ENCODE measurements at regions not wholly inside any gene's neighbourhood (a gene's known extent, or its start where the extent isn't known, plus 50 kb on each side); places are given as distances from the start of the nearest gene placed in this dataset.

DNA sequence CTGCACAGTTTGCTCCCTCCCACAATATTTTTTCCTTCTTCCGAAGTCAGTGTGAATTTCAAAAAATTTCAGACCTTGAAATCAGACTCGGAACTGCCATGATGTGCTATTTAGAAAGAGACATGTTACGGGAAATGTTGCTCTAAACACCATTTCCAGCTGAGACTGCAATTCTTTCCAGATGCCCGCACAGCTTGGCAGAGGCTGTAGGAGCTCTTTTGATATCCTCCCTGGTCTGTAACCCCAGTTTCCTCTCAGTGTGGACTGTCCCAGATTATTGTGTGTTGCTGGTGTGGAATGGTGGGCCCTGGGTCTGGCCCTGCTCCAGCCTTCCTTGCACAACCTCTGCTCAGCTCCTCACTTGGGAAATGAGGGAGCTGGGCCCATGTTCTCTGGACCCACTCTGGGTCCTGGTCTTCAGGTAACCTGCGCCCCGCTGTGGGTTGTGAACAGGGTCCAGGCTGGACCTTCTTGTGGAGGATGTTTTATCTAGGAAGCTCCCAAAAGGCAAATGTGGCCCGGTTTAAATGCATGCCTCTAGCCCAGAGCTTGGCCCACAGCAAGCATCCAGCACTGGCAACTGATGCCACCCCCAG, 172.8 kb upstream of the CXCL12 start:
- H3K27me3 Mint-ChIP-seq = no peaks in the 10 kb centered on the region
- DNase-seq = no peak
- no peak for ATAC-seq (ENCODE audit: low read depth)
- CTCF ChIA-PET = no interaction called here
- H3K4me3 Mint-ChIP-seq = no peak overlapping the region
- TF ChIP-seq, protein P1, sequence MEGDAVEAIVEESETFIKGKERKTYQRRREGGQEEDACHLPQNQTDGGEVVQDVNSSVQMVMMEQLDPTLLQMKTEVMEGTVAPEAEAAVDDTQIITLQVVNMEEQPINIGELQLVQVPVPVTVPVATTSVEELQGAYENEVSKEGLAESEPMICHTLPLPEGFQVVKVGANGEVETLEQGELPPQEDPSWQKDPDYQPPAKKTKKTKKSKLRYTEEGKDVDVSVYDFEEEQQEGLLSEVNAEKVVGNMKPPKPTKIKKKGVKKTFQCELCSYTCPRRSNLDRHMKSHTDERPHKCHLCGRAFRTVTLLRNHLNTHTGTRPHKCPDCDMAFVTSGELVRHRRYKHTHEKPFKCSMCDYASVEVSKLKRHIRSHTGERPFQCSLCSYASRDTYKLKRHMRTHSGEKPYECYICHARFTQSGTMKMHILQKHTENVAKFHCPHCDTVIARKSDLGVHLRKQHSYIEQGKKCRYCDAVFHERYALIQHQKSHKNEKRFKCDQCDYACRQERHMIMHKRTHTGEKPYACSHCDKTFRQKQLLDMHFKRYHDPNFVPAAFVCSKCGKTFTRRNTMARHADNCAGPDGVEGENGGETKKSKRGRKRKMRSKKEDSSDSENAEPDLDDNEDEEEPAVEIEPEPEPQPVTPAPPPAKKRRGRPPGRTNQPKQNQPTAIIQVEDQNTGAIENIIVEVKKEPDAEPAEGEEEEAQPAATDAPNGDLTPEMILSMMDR (IDR thresholded peaks at IDR 0.05) = no peak
- no peaks in the 10 kb centered on the region for H3K9me3 Mint-ChIP-seq
- intact Hi-C loops (cut with micrococcal nuclease) = no loop called here
- no peaks in the 10 kb centered on the region for H3K36me3 Mint-ChIP-seq (ENCODE audit: low read depth)
- no peak overlapping the region for H3K27ac Mint-ChIP-seq
- H3K4me1 Mint-ChIP-seq = no peaks in the 10 kb centered on the region
- POLR2A ChIA-PET = no interaction called here

GRCh38 chr10:44558521-44558920, 173.6 kb upstream of the CXCL12 start:
- Mint-ChIP-seq H3K4me1 (no peaks in the 10 kb centered on the region), H3K9me3 (no peaks in the 10 kb centered on the region), H3K27me3 (no peaks in the 10 kb centered on the region), H3K27ac (no peak overlapping the region), H3K4me3 (no peak overlapping the region), H3K36me3 (ENCODE audit: low read depth) (no peaks in the 10 kb centered on the region)
- ATAC-seq (ENCODE audit: low read depth) (no peak), DNase-seq (no peak)
- POLR2A ChIA-PET = no interaction called here
- intact Hi-C loops (cut with micrococcal nuclease) = no loop called here
- TF ChIP-seq, protein P1 (IDR thresholded peaks at IDR 0.05) = no peak
- CTCF ChIA-PET = no interaction called here

DNA sequence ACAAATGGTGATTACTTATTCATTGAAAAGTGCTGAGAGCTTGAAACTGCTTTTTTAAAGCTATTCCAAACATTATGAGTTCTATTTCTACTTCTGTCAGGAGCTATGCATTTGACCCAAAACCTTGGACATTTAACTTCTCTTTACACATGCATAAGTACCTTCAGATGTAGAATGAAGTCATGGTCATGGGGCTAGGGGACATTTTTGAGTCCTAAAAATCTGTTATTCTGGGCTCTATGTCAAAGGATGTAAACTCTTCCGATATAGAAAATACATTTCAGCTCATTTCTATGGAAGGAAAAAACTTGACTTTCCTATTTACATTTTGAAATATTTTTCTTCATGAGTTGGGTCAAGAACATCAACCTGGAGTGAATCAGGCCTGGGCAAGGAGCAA, 179.5 kb upstream of the CXCL12 start:
- ATAC-seq (ENCODE audit: low read depth) = no peak
- Mint-ChIP-seq H3K27me3 (no peaks in the 10 kb centered on the region), H3K36me3 (ENCODE audit: low read depth) (no peaks in the 10 kb centered on the region), H3K4me1 (no peaks in the 10 kb centered on the region), H3K9me3 (no peaks in the 10 kb centered on the region), H3K27ac (no peak overlapping the region), H3K4me3 (no peak overlapping the region)
- TF ChIP-seq, protein P1 (IDR thresholded peaks at IDR 0.05) = no peak
- intact Hi-C loops (cut with micrococcal nuclease) = no loop called here
- ChIA-PET POLR2A (no interaction called here), CTCF (no interaction called here)
- no peak for DNase-seq

DNA sequence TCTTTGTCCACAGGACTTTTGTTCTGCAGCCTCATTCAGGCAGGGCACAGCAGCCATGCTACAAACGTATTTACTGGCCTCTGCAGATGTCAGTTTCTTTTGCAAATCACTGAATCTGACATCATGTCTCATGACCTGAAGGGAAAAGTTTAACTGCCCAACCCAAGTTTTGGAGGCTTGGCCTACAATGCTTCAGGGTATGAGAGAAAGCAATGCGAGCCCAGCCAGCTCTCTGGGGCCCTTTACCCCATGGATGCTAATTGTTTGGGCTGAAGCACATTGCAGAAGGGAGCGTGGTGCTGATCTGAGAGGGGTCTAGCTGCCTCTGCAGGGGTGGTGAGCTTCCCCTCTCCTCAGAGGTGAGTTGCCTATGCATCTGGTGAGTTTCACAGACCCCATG, 179.9 kb upstream of the CXCL12 start:
- Mint-ChIP-seq H3K4me1 (no peaks in the 10 kb centered on the region), H3K27ac (no peak overlapping the region), H3K9me3 (no peaks in the 10 kb centered on the region), H3K27me3 (no peaks in the 10 kb centered on the region), H3K4me3 (no peak overlapping the region), H3K36me3 (ENCODE audit: low read depth) (no peaks in the 10 kb centered on the region)
- ChIA-PET CTCF (no interaction called here), POLR2A (no interaction called here)
- intact Hi-C loops (cut with micrococcal nuclease) = no loop called here
- no peak for ATAC-seq (ENCODE audit: low read depth)
- DNase-seq = no peak
- TF ChIP-seq, protein P1 (IDR thresholded peaks at IDR 0.05) = no peak

- intact Hi-C loops (cut with micrococcal nuclease) = no loop called here
- no peaks in the 10 kb centered on the region for H3K9me3 Mint-ChIP-seq
- POLR2A ChIA-PET = no interaction called here
- CTCF ChIA-PET = no interaction called here
- H3K27ac Mint-ChIP-seq = no peak overlapping the region
- ATAC-seq (ENCODE audit: low read depth) = no peak
- no peaks in the 10 kb centered on the region for H3K4me1 Mint-ChIP-seq
- DNase-seq = no peak
- H3K27me3 Mint-ChIP-seq = no peaks in the 10 kb centered on the region
- no peaks in the 10 kb centered on the region for H3K36me3 Mint-ChIP-seq (ENCODE audit: low read depth)
- no peak overlapping the region for H3K4me3 Mint-ChIP-seq
- TF ChIP-seq, protein P1 (IDR thresholded peaks at IDR 0.05) = no peak
Measured at GRCh38 chr10:44566786-44567185, 181.9 kb upstream of the CXCL12 start.

Measured in activated B cell treated with CpG ODN at 0.5 μM for 24 hours (primary cell).